GM12892 (cell line): ENCODE measurements at regions not wholly inside any gene's neighbourhood (a gene's known extent, or its start where the extent isn't known, plus 50 kb on each side); places are given as distances from the start of the nearest gene placed in this dataset.

Experiments
- POLR2A ChIP-seq: IDR thresholded peaks from 2 replicates; pipeline ENCODE4 v1.6.1; 2011; ENCODE audit warnings: low read depth, low read length, control low read depth
- POLR2AphosphoS5 ChIP-seq: IDR thresholded peaks from 2 replicates; pipeline ENCODE4 v1.6.1; 2011; ENCODE audit warnings: low read depth, low read length, control low read depth
- TAF1 ChIP-seq: IDR thresholded peaks from 2 replicates; pipeline ENCODE4 v1.6.1; 2011; ENCODE audit warnings: low read depth, mild to moderate bottlenecking, control low read depth, low read length, borderline replicate concordance

GRCh38 chr15:67979281-67979680, 74.8 kb upstream of the PIAS1 start:
- TF ChIP-seq POLR2A, result no peak
- no peak for TF ChIP-seq POLR2AphosphoS5
- TF ChIP-seq TAF1, result no peak
